Left renal cortex interstitium (tissue), 4 donors: ENCODE measurements at regions not wholly inside any gene's neighbourhood (a gene's known extent, or its start where the extent isn't known, plus 50 kb on each side); places are given as distances from the start of the nearest gene placed in this dataset.

Experiments used
- DNase-seq, 4 donors: peaks; one replicate each; pipeline ENCODE4 v3.0.0-alpha.2; 2013; ENCODE audit warnings: low read depth in 4 of 4, low spot score in 2 of 4, missing footprints in 1 of 4

GRCh38 chr6:50591135-50591534 is 122.2 kb upstream of the TFAP2D start:
- no peak for DNase-seq

GRCh38 chr6:50600280-50600679 is 113.0 kb upstream of the TFAP2D start:
- DNase-seq, result no peak

DNA sequence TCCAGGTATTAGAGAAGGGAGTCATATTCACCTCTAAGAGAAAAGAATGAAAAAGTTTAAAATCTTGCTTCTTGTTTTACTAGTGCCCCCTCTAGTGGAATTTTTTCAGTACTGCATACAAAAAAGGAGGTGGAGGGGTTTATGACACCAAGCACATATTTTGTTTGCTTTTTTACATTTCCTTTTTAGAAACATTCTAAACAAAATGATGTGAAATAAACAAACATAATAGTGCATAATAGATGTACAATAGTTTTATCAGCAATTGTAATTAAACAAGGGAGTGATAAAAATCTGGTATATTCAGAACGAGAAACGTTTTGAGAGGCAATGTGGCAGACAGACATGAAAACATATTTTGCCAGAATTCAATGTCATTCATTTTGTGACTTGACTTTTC is 111.0 kb upstream of the TFAP2D start:
- DNase-seq, result peak in 1 of 4 donors; percentile 33

GRCh38 chr6:50608421-50608820 is 104.9 kb upstream of the TFAP2D start:
- no peak for DNase-seq

- DNase-seq, result no peak
Measured at GRCh38 chr6:50610562-50610961, 102.8 kb upstream of the TFAP2D start.

- DNase-seq, result no peak
Measured at GRCh38 chr6:50635429-50635828, 77.9 kb upstream of the TFAP2D start.

DNA sequence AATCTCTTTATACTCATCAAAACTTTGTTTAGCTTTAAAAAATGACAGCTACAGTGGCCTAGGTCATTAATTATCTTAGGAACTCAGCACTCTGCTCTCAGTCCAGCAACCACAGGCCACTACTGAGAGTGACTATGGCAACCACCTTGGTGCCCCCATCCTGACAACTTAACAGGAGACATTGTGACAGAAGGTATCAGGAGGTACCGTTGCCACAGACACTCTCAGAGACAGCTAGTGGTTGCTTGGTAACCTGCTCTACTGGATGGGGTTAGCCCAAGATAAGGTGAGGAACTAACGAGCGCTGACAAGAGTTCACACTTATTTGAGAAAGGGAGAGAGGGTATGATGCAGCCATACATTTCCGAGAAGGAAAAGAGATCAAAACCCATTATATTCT is 76.1 kb upstream of the TFAP2D start:
- no peak for DNase-seq

DNA sequence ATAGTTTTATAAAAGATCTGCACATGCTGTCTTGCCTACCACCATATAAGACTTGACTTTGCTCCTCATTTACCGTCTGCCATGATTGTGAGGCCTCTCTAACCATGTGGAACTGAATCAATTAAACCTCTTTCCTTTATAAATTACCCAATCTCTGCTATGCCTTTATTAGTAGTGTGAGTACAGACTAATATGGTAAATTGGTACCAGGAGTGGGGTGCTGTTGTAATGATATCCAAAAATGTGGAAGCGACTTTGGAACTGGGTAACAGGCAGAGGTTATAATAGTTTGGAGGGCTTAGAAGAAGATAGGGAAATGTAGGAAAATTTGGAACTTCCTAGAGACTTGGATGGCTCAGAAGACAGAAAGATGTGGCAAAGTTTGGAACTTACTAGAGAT is 64.2 kb upstream of the TFAP2D start:
- no peak for DNase-seq

- DNase-seq, result no peak
Measured at GRCh38 chr6:50653253-50653652, 60.1 kb upstream of the TFAP2D start.

- no peak for DNase-seq
Measured at GRCh38 chr6:50654155-50654554, 59.2 kb upstream of the TFAP2D start.

DNA sequence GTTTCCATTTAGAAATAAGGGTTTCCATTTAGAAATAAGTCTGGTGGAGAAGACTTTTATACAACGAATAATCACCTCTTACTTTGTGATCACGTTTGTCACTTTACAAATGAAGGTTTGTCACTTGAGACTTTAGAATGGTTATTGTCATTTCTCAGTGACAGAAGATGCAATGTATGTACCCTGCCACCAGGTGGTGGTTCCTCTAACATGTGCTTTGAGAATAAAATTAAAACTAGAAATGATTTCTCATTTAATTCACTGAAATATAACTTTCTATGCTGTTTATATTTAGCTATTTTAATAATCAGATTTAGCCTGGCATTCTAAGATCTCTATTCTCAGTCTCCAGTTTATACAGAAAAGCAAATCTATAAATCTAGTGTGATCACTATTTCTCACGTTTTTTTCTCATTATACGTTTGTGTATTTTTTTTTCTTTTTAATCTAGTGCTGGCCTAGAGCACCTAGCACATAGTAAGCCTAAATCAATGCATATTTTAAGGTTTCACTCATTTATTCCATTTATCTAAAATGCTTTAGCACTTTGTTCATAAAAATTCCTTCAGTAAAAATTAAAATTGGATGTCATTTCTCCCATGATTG is 57.4 kb upstream of the TFAP2D start:
- no peak for DNase-seq

GRCh38 chr6:50657513-50657912 is 55.8 kb upstream of the TFAP2D start:
- no peak for DNase-seq

GRCh38 chr6:50658561-50658960 is 54.8 kb upstream of the TFAP2D start:
- DNase-seq, result no peak

GRCh38 chr6:50661636-50662035 is 51.7 kb upstream of the TFAP2D start:
- no peak for DNase-seq
